K562 (cell line): ENCODE measurements at regions not wholly inside any gene's neighbourhood (a gene's known extent, or its start where the extent isn't known, plus 50 kb on each side); places are given as distances from the start of the nearest gene placed in this dataset.

Source experiments
- ATAC-seq: fragments of 200-7000 bp; cut with Tn5 transposase; 3 replicates; pipeline ENCODE4 v1.9.1; 2020; ENCODE audit warnings: moderate library complexity
- BruUV-seq: library from RNA; stranded (reverse); fragments of 400-500 nt; replicated peaks from 2 replicates; lab custom pipeline; 2021; lab: Mats Ljungman, UMichigan
- CTCF ChIA-PET: fragments of 300-600 bp; formaldehyde crosslinking; extraction: SDS; loops from one replicate; lab custom pipeline; 2021; ENCODE audit warnings: low intra/inter-chr PET ratio; lab: Yijun Ruan, JAX
- POLR2A ChIA-PET: fragments of 300-600, 350-650 bp; sonication (Branson Sonifier 250); formaldehyde crosslinking; extraction: SDS; loops from one replicate; lab custom pipeline; 2021; ENCODE audit warnings: antibody characterized with exemption, inconsistent platforms; lab: Yijun Ruan, JAX
- DNase-seq, 4 experiments: peaks; one replicate each; pipeline versions ENCODE4 v3.0.0 to v3.0.0-alpha.2; 2011 to 2018; ENCODE audit warnings: low spot score in 3 of 4, mixed read lengths in 3 of 4; ENCODE audit errors: extremely low read depth in 1 of 4
- FAIRE-seq: peaks from 2 replicates; lab custom pipeline; 2011; peaks lifted over from hg19 to GRCh38; lab: Jason Lieb, UNC
- H2AFZ ChIP-seq: 2 replicates; pipeline ENCODE4 v1.6.0; 2011; ENCODE audit warnings: low read depth, low read length, control low read depth, inconsistent platforms
- H3K27ac ChIP-seq: fragments of 200-600 bp; 3 replicates; pipeline ENCODE4 v1.8.0; 2011; ENCODE audit warnings: low read depth, mild to moderate bottlenecking, control low read depth, inconsistent platforms, low read length, moderate library complexity, mixed read lengths; ENCODE audit errors: extremely low read depth
- H3K27me3 ChIP-seq, 2 experiments: fragments of 300-600 bp in 1 of 2; 2 replicates in 1 of 2; 3 replicates in 1 of 2; pipeline versions ENCODE4 v1.6.0 to v1.8.0; 2011; ENCODE audit warnings: inconsistent platforms in 2 of 2, low read length in 2 of 2, mild to moderate bottlenecking in 1 of 2, mixed read lengths in 1 of 2, moderate library complexity in 1 of 2; ENCODE audit not compliant: control insufficient read depth in 2 of 2, insufficient read depth in 2 of 2
- H3K36me3 ChIP-seq: fragments of 300-600 bp; 3 replicates; pipeline ENCODE4 v1.8.0; 2011; ENCODE audit warnings: mild to moderate bottlenecking, low read length, inconsistent platforms; ENCODE audit not compliant: control insufficient read depth, insufficient read depth
- H3K4me1 ChIP-seq, 2 experiments: fragments of 200-600 bp in 1 of 2; replicated peaks in 1 of 2; 2 replicates in 1 of 2; 3 replicates in 1 of 2; pipeline versions ENCODE4 v1.5.1 to v1.8.0; 2011; ENCODE audit warnings: inconsistent platforms in 2 of 2, low read length in 2 of 2, mild to moderate bottlenecking in 1 of 2, mixed read lengths in 1 of 2, moderate library complexity in 1 of 2; ENCODE audit not compliant: control insufficient read depth in 2 of 2, insufficient read depth in 2 of 2
- H3K4me2 ChIP-seq: 2 replicates; pipeline ENCODE4 v1.6.1; 2011; ENCODE audit warnings: low read length, control low read depth, inconsistent platforms, mixed read lengths; ENCODE audit not compliant: insufficient read depth
- H3K4me3 ChIP-seq: fragments of 200-600 bp; sonication (generic), shearing (Covaris generic); 2 replicates; pipeline ENCODE4 v1.5.1; 2016; ENCODE audit warnings: control low read depth, inconsistent platforms
- H3K79me2 ChIP-seq: fragments of 200-600 bp; 3 replicates; pipeline ENCODE4 v1.8.0; 2011; ENCODE audit warnings: low read length, inconsistent platforms; ENCODE audit not compliant: control insufficient read depth, insufficient read depth
- H3K9ac ChIP-seq, 2 experiments: 2 replicates each; pipeline versions ENCODE4 v1.6.0 to v1.6.1; 2011; ENCODE audit warnings: low read depth in 2 of 2, low read length in 2 of 2, control low read depth in 1 of 2, inconsistent platforms in 1 of 2, mild to moderate bottlenecking in 1 of 2, mixed read lengths in 1 of 2; ENCODE audit not compliant: insufficient read depth in 1 of 2
- H3K9me1 ChIP-seq: one replicate; pipeline ENCODE4 v1.6.0; 2011; ENCODE audit warnings: inconsistent platforms, mild to moderate bottlenecking, low read length, moderate library complexity; ENCODE audit not compliant: control insufficient read depth, insufficient read depth
- H3K9me3 ChIP-seq: replicated peaks from 2 replicates; pipeline ENCODE4 v1.5.1; 2011; ENCODE audit warnings: low read depth, low read length, inconsistent platforms; ENCODE audit not compliant: control insufficient read depth, insufficient read depth
- H4K20me1 ChIP-seq: replicated peaks from 2 replicates; pipeline ENCODE4 v1.6.1; 2011; ENCODE audit warnings: low read length, inconsistent platforms, mixed read lengths; ENCODE audit not compliant: control insufficient read depth, insufficient read depth
- ELF1 ChIP-seq: fragments of 200-800 bp; sonication (Bioruptor generic); IDR thresholded peaks from 2 replicates; pipeline ENCODE4 v1.6.1; 2016; ENCODE audit warnings: missing genetic modification characterization, missing compliant biosample characterization
- ETV5 ChIP-seq: sonication (generic); formaldehyde crosslinking; IDR thresholded peaks from 2 replicates; pipeline ENCODE4 v1.4.0; 2020; ENCODE audit warnings: low read depth, mild to moderate bottlenecking, missing genetic modification reagents
- HNRNPK ChIP-seq: fragments of 200-400 bp; formaldehyde crosslinking; IDR thresholded peaks from one replicate; pipeline ENCODE4 v1.6.1; 2018; ENCODE audit warnings: mild to moderate bottlenecking, low read depth, low read length; ENCODE audit not compliant: poor library complexity, severe bottlenecking
- NFXL1 ChIP-seq: fragments of 450-650 bp; formaldehyde crosslinking; IDR thresholded peaks from 2 replicates; pipeline ENCODE4 v1.4.0; 2021; ENCODE audit warnings: mild to moderate bottlenecking
- RBM17 ChIP-seq: fragments of 200-400 bp; formaldehyde crosslinking; IDR thresholded peaks from 2 replicates; pipeline ENCODE4 v1.6.1; 2017; ENCODE audit warnings: low read depth, mild to moderate bottlenecking, low read length, borderline replicate concordance
- TAF9B ChIP-seq: fragments of 450-650 bp; IDR thresholded peaks from 2 replicates; pipeline ENCODE4 v1.6.1; 2018; ENCODE audit warnings: mild to moderate bottlenecking; ENCODE audit not compliant: partially characterized antibody
- ZNF212 ChIP-seq: fragments of 450-650 bp; formaldehyde crosslinking; IDR thresholded peaks from 2 replicates; pipeline ENCODE4 v1.4.0; 2020; ENCODE audit warnings: mild to moderate bottlenecking
- ZNF347 ChIP-seq: fragments of 450-650 bp; formaldehyde crosslinking; IDR thresholded peaks from 2 replicates; pipeline ENCODE4 v1.4.0; 2020; ENCODE audit warnings: low read depth, mild to moderate bottlenecking, moderate library complexity
- ZNF398 ChIP-seq: fragments of 250-450 bp; sonication (Bioruptor Pico); IDR thresholded peaks from 2 replicates; pipeline ENCODE4 v1.8.0; 2021; ENCODE audit warnings: moderate library complexity, mild to moderate bottlenecking, inconsistent platforms
- WGBS: fragments of 100-300 bp; shearing (Covaris generic); methylation state at CpG from one replicate; pipeline ENCODE4 v1.1.6; 2016; ENCODE audit warnings: low coverage, mixed read lengths; ENCODE audit not compliant: insufficient coverage; ENCODE audit errors: missing lambda C conversion rate; 5-methylcytosine and 5-hydroxymethylcytosine counted together
- in situ Hi-C: fragments of 300-500 bp; cut with MboI; formaldehyde crosslinking; loops from 4 replicates; pipeline ENCODE4 v1.15.0; 2018; ENCODE audit warnings: inconsistent platforms, mixed read lengths
- intact Hi-C: fragments of 100-400 bp; cut with micrococcal nuclease; formaldehyde crosslinking; loops from 2 replicates; pipeline ENCODE4 v1.14.2; 2022
- TF ChIP-seq, protein P1 (sequence below): fragments of 250-450 bp; sonication (Bioruptor Pico); IDR thresholded peaks from 2 replicates; pipeline ENCODE4 v1.8.0; 2021; ENCODE audit warnings: moderate library complexity, mild to moderate bottlenecking, inconsistent platforms
- TF ChIP-seq, protein P2 (sequence below): fragments of 450-650 bp; formaldehyde crosslinking; IDR thresholded peaks from 2 replicates; pipeline ENCODE4 v1.4.0; 2020; ENCODE audit warnings: mild to moderate bottlenecking, mixed read lengths
- TF ChIP-seq, protein P3 (sequence below): fragments of 250-450 bp; sonication (Bioruptor Pico); IDR thresholded peaks from 2 replicates; pipeline ENCODE4 v1.8.0; 2022; ENCODE audit warnings: moderate library complexity, mild to moderate bottlenecking, inconsistent platforms

- H4K20me1 ChIP-seq = no peaks in the 10 kb centered on the region
- intact Hi-C loops = no loop called here
- no peaks in the 10 kb centered on the region for H3K9me3 ChIP-seq
- DNase-seq (no peak), ATAC-seq (no peak), FAIRE-seq (no peak)
- H3K27me3 ChIP-seq = no peaks in the 10 kb centered on the region
- TF ChIP-seq HNRNPK (no peak), ZNF347 (CRISPR knock-in tag) (no peak), RBM17 (no peak), ZNF212 (CRISPR knock-in tag) (no peak), ETV5 (no peak), TAF9B (no peak), NFXL1 (CRISPR knock-in tag) (no peak), ZNF398 (no peak), ELF1 (tag) (no peak)
- TF ChIP-seq, protein P1, sequence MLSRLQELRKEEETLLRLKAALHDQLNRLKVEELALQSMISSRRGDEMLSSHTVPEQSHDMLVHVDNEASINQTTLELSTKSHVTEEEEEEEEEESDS (CRISPR knock-in tag) = no peak
- TF ChIP-seq, protein P2, sequence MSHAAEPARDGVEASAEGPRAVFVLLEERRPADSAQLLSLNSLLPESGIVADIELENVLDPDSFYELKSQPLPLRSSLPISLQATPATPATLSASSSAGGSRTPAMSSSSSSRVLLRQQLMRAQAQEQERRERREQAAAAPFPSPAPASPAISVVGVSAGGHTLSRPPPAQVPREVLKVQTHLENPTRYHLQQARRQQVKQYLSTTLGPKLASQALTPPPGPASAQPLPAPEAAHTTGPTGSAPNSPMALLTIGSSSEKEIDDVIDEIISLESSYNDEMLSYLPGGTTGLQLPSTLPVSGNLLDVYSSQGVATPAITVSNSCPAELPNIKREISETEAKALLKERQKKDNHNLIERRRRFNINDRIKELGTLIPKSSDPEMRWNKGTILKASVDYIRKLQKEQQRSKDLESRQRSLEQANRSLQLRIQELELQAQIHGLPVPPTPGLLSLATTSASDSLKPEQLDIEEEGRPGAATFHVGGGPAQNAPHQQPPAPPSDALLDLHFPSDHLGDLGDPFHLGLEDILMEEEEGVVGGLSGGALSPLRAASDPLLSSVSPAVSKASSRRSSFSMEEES (CRISPR knock-in tag) = no peak
- TF ChIP-seq, protein P3, sequence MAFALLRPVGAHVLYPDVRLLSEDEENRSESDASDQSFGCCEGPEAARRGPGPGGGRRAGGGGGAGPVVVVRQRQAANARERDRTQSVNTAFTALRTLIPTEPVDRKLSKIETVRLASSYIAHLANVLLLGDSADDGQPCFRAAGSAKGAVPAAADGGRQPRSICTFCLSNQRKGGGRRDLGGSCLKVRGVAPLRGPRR = no peak
- H3K9ac ChIP-seq = no peak overlapping the region
- no peak overlapping the region for H3K27ac ChIP-seq
- in situ Hi-C loops = no loop called here
- no peaks in the 10 kb centered on the region for H3K9me1 ChIP-seq
- H3K4me1 ChIP-seq = no peaks in the 10 kb centered on the region
- no peak overlapping the region for H3K4me3 ChIP-seq
- no peaks in the 10 kb centered on the region for H3K79me2 ChIP-seq
- H3K4me2 ChIP-seq = no peak overlapping the region
- no peak overlapping the region for H2AFZ ChIP-seq
- BruUV-seq = no TSS peak
- WGBS = 8% methylated on average over 2 of the region's 2 CpGs
- ChIA-PET CTCF (no interaction called here), POLR2A (no interaction called here)
- no peaks in the 10 kb centered on the region for H3K36me3 ChIP-seq
Observed at GRCh38 chr14:27243365-27243764, 645.5 kb upstream of the NOVA1 start.
